ENCODE measurements at regions not wholly inside any gene's neighbourhood (a gene's known extent, or its start where the extent isn't known, plus 50 kb on each side); places are given as distances from the start of the nearest gene placed in this dataset.
A peak's percentile ranks its signal among the peaks of the same experiment; 100 is the strongest.

DNA sequence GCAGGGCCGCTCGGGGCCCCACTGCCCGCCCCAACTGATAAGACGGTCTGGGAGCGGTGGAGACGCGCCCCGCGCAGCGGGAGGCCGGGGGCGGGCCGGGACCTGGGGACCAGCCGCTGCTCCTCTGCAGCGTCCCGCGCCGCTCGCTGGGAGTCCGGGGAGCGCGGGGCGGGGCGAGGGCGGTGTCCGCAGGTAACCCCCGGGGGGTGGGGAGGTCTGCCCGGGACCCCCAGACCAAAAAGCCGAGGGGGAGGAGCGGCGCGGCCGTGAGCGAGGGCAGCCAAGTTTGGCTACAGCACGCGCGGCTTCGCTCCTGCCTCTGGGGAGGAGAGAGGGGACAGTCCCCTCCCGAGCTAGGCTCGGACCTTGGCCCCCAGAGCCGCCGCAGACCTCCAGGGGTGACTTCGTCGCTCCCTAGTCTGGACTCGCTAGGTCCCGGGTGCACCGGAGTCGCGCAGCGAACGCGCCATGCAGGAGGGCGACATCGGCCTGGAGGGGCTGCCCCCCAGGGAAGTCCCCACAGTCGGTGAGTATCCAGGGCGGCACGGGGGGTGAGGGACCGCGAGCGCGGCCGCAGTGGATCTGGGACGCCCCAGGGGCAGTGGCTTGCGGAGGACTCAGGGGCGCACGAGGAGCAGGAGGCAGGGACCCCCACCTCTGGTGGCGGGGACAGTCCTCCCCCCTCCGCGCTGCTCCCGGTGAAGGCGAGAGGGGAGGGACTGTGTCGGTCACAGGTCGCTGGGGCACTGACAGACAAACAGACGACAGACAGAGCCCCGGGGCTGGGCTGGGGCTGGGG, 92.3 kb upstream of the ANO1 start:
- H3K4me1 ChIP-seq (ENCODE audit: control insufficient read depth, insufficient read depth, low read length), result peaks cover 22% of the 10 kb centered on the region
- H3K36me3 ChIP-seq (ENCODE audit: control insufficient read depth, insufficient read depth, low read length), result no peaks in the 10 kb centered on the region
- no peak overlapping the region for H3K4me3 ChIP-seq (ENCODE audit: low read depth, low read length)
- WGBS (ENCODE audit: insufficient coverage), result under 1% methylated on average over 75 of the region's 75 CpGs
- peaks cover 65% of the 10 kb centered on the region for H3K27me3 ChIP-seq (ENCODE audit: control insufficient read depth, insufficient read depth, low read length)
- H3K9me3 ChIP-seq (ENCODE audit: control insufficient read depth, insufficient read depth, low read length), result no peaks in the 10 kb centered on the region
- H3K27ac ChIP-seq (ENCODE audit: low read depth, low read length), result no peak overlapping the region
- DNase-seq (ENCODE audit: low read depth in 4 of 6, low spot score in 6 of 6), result no peak

DNA sequence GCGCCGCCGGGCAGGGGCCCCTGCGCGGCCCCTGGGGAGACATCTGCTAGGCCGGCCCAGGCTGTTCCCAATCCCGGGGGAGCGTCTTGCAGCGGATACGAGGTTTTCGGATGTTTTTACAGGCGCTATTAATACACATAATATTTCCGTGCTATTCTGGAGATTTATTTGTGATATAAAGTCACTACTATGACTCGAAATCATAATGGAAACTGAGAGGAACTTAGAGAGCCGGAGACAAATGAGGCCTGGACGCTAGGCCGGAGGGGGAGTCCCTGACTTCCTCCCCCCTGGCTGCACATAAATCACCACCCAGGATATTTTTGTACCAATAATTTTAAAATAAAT, 91.7 kb upstream of the ANO1 start:
- Histone ChIP-seq H3K36me3 (ENCODE audit: control insufficient read depth, insufficient read depth, low read length) (no peaks in the 10 kb centered on the region), H3K27me3 (ENCODE audit: control insufficient read depth, insufficient read depth, low read length) (peaks cover 63% of the 10 kb centered on the region), H3K4me3 (ENCODE audit: low read depth, low read length) (no peak overlapping the region), H3K9me3 (ENCODE audit: control insufficient read depth, insufficient read depth, low read length) (no peaks in the 10 kb centered on the region), H3K27ac (ENCODE audit: low read depth, low read length) (no peak overlapping the region), H3K4me1 (ENCODE audit: control insufficient read depth, insufficient read depth, low read length) (peaks cover 22% of the 10 kb centered on the region)
- WGBS (ENCODE audit: insufficient coverage), result 15% methylated on average over 6 of the region's 17 CpGs
- DNase-seq (ENCODE audit: low read depth in 4 of 6, low spot score in 6 of 6), result peak in 1 of 6 donors; percentile 33

DNA sequence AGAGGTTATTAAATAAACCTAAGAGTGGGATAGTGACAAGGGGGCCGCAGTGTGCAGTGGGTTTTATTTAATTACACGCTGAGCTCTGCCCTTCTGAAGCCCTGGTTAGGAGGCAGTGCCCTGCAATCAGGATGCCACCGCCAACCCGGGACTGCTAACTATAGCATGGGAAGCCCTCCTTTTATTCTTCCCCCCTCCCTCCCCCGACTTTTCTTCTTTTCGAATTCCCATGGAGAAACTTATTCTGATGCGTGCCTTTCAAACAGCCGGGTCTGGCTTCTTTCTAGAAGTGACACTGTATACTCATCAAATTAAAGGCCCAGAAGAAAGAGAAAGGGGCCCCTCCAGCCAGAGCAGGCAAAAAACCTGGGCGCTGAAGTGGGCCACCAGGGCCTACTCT, 91.3 kb upstream of the ANO1 start:
- Histone ChIP-seq H3K9me3 (ENCODE audit: control insufficient read depth, insufficient read depth, low read length) (no peaks in the 10 kb centered on the region), H3K4me1 (ENCODE audit: control insufficient read depth, insufficient read depth, low read length) (peaks cover 22% of the 10 kb centered on the region), H3K36me3 (ENCODE audit: control insufficient read depth, insufficient read depth, low read length) (no peaks in the 10 kb centered on the region), H3K27ac (ENCODE audit: low read depth, low read length) (no peak overlapping the region), H3K27me3 (ENCODE audit: control insufficient read depth, insufficient read depth, low read length) (peaks cover 62% of the 10 kb centered on the region), H3K4me3 (ENCODE audit: low read depth, low read length) (no peak overlapping the region)
- DNase-seq (ENCODE audit: low read depth in 4 of 6, low spot score in 6 of 6), result no peak
- WGBS (ENCODE audit: insufficient coverage), result 28% methylated on average over 7 of the region's 9 CpGs

DNA sequence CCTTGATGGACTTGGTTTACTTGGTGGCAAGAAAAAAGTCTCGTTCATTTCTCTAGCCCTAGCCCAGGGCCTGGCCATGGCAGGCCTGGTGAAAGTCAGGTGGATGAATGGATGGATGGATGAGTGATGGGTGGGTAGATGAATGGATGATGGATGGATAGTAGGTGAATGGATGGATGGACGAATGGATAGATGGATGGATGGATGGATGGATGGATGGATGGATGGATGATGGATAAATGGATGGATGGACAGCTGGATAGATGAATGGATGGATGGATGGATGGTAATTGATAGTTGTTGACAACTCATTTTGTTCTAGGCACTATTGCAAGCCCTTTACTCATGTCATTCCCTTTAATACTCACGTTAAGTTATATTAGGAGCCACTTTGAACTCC, 86.1 kb upstream of the ANO1 start:
- no peaks in the 10 kb centered on the region for H3K4me1 ChIP-seq (ENCODE audit: control insufficient read depth, insufficient read depth, low read length)
- peaks cover 15% of the 10 kb centered on the region for H3K27me3 ChIP-seq (ENCODE audit: control insufficient read depth, insufficient read depth, low read length)
- 88% methylated on average over 1 of the region's 3 CpGs for WGBS (ENCODE audit: insufficient coverage)
- no peak overlapping the region for H3K27ac ChIP-seq (ENCODE audit: low read depth, low read length)
- H3K36me3 ChIP-seq (ENCODE audit: control insufficient read depth, insufficient read depth, low read length), result no peaks in the 10 kb centered on the region
- no peak overlapping the region for H3K4me3 ChIP-seq (ENCODE audit: low read depth, low read length)
- no peaks in the 10 kb centered on the region for H3K9me3 ChIP-seq (ENCODE audit: control insufficient read depth, insufficient read depth, low read length)
- no peak for DNase-seq (ENCODE audit: low read depth in 4 of 6, low spot score in 6 of 6)

DNA sequence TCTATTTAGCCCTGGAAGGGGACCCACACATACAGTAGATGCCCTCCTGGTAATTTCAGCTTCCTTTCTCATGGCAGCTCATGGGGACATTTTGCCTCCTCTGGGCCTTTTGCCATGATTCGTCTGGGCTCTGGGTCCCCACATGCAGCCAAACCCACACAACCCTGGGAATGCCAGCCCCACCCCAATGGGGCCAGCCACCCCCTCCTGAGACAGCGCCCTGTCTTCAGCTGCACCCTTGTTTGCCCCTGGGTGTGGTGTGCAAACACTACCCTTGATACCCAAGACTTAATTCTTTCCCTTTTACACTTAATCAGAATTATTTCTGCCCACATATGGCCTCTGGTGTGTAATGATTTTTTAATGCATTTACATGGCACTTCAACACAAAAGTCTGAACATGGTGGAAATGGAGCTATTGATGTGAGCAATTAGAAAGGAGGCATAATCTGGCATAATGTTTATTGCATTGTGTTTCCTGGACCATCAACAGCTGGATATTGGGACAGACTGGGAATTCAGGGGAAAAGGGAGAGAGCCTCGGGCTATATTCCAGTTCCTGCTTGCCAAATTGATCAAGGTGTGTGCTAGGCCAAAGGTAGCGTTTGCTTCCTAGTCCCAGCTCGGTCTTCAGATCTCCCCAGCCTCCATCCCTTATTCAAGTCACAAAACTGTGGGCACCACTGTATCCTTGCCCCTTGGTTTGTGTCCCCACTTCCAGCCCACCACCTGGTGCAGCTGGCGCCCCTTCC, 85.0 kb upstream of the ANO1 start:
- Histone ChIP-seq H3K4me1 (ENCODE audit: control insufficient read depth, insufficient read depth, low read length) (no peaks in the 10 kb centered on the region), H3K27me3 (ENCODE audit: control insufficient read depth, insufficient read depth, low read length) (peaks cover 7% of the 10 kb centered on the region), H3K9me3 (ENCODE audit: control insufficient read depth, insufficient read depth, low read length) (no peaks in the 10 kb centered on the region), H3K27ac (ENCODE audit: low read depth, low read length) (no peak overlapping the region), H3K36me3 (ENCODE audit: control insufficient read depth, insufficient read depth, low read length) (no peaks in the 10 kb centered on the region), H3K4me3 (ENCODE audit: low read depth, low read length) (no peak overlapping the region)
- WGBS (ENCODE audit: insufficient coverage), result 71% methylated on average over 5 of the region's 6 CpGs
- peak in 2 of 6 donors; percentile 12 to 74 for DNase-seq (ENCODE audit: low read depth in 4 of 6, low spot score in 6 of 6)

DNA sequence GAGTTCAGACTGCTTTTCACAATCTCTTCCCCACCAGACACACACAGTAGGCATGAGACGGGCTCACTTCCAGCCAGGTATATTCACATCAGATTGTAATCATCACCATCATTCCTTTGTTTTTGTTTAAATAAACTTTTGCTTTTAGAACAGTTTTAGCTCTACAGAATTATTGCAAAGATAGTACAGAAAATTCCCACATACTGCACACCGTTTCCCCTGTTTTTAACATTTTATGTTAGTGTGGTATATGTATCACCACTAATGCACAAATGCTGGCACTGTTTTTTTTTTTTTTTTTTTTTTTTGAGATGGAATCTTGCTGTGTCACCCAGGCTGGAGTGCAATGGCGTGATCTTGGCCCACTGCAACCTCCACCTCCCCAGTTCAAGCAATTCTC, 83.3 kb upstream of the ANO1 start:
- Histone ChIP-seq H3K4me1 (ENCODE audit: control insufficient read depth, insufficient read depth, low read length) (no peaks in the 10 kb centered on the region), H3K27me3 (ENCODE audit: control insufficient read depth, insufficient read depth, low read length) (no peaks in the 10 kb centered on the region)

DNA sequence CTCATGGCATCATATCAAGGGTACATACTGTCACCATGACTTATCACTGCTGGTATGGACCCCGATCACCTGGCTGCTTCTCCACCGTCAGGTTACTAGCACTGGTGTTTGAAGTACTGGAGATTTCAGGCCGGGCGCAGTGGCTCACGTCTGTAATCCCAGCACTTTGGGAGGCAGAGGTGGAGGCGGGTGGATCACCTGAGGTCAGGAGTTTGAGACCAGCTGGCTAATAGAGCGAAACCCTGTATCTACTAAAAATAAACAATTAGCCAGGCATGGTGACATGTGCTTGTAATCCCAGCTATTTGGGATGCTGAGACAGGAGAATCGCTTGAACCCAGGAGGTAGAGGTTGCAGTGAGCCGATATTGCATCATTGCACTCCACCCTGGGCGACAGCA, 82.4 kb upstream of the ANO1 start:
- H3K36me3 ChIP-seq (ENCODE audit: control insufficient read depth, insufficient read depth, low read length), result no peaks in the 10 kb centered on the region
- H3K27ac ChIP-seq (ENCODE audit: low read depth, low read length), result no peak overlapping the region
- no peaks in the 10 kb centered on the region for H3K27me3 ChIP-seq (ENCODE audit: control insufficient read depth, insufficient read depth, low read length)
- no peak for DNase-seq (ENCODE audit: low read depth in 4 of 6, low spot score in 6 of 6)
- H3K9me3 ChIP-seq (ENCODE audit: control insufficient read depth, insufficient read depth, low read length), result no peaks in the 10 kb centered on the region
- no peak overlapping the region for H3K4me3 ChIP-seq (ENCODE audit: low read depth, low read length)
- no peaks in the 10 kb centered on the region for H3K4me1 ChIP-seq (ENCODE audit: control insufficient read depth, insufficient read depth, low read length)
- 90% methylated on average over 2 of the region's 10 CpGs for WGBS (ENCODE audit: insufficient coverage)

More for the DNA sequence above, 83.3 kb upstream of the ANO1 start:
- Histone ChIP-seq H3K27ac (ENCODE audit: low read depth, low read length) (no peak overlapping the region), H3K36me3 (ENCODE audit: control insufficient read depth, insufficient read depth, low read length) (no peaks in the 10 kb centered on the region), H3K4me3 (ENCODE audit: low read depth, low read length) (no peak overlapping the region), H3K9me3 (ENCODE audit: control insufficient read depth, insufficient read depth, low read length) (no peaks in the 10 kb centered on the region)
- DNase-seq (ENCODE audit: low read depth in 4 of 6, low spot score in 6 of 6), result no peak
- WGBS (ENCODE audit: insufficient coverage), result no CpG with 5 or more reads among the region's 3 CpGs

DNA sequence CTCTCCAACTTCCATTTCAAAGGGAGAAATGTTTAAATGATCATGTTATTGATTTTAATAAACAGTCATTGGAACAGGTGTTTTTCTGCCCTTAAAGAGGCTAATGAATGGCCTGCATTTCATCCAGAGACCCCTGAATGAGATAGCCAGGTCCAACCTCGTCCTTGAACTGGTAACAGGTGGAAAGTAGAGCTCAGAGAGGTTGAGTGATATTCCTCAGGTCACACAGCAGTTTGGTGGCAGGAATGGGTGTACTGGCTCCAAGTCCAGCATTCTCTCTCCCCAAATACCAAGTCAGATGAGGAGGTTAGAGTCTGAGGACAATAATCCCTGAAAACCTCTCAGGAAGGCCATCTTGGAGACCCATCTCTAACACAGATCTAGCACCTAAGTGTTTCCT, 81.7 kb upstream of the ANO1 start:
- H3K4me1 ChIP-seq (ENCODE audit: control insufficient read depth, insufficient read depth, low read length), result no peaks in the 10 kb centered on the region
- H3K9me3 ChIP-seq (ENCODE audit: control insufficient read depth, insufficient read depth, low read length), result no peaks in the 10 kb centered on the region
- no CpG with 5 or more reads among the region's 1 CpG for WGBS (ENCODE audit: insufficient coverage)
- no peaks in the 10 kb centered on the region for H3K36me3 ChIP-seq (ENCODE audit: control insufficient read depth, insufficient read depth, low read length)
- DNase-seq (ENCODE audit: low read depth in 4 of 6, low spot score in 6 of 6), result no peak
- H3K27ac ChIP-seq (ENCODE audit: low read depth, low read length), result no peak overlapping the region
- no peak overlapping the region for H3K4me3 ChIP-seq (ENCODE audit: low read depth, low read length)
- H3K27me3 ChIP-seq (ENCODE audit: control insufficient read depth, insufficient read depth, low read length), result no peaks in the 10 kb centered on the region

DNA sequence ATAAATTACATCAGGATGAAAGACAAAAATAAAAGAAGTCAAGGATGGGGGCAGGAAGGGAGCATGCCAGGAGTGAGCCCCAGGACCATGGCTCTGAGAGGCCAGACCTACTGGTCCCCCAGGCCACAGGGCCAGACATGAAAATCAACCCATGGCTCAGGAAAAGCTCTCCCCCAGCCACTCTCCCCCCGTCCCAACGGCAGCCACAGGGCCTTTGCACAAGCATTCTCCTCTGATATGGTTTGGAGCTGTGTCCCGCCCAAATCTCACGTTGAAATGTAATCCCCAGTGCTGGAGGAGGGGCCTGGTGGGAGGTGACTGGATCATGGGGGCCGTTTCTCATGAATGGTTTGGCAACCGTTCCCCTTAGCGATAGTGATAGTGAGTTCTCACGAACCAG, 80.8 kb upstream of the ANO1 start:
- Histone ChIP-seq H3K27me3 (ENCODE audit: control insufficient read depth, insufficient read depth, low read length) (no peaks in the 10 kb centered on the region), H3K27ac (ENCODE audit: low read depth, low read length) (no peak overlapping the region), H3K4me1 (ENCODE audit: control insufficient read depth, insufficient read depth, low read length) (no peaks in the 10 kb centered on the region), H3K9me3 (ENCODE audit: control insufficient read depth, insufficient read depth, low read length) (no peaks in the 10 kb centered on the region), H3K4me3 (ENCODE audit: low read depth, low read length) (no peak overlapping the region), H3K36me3 (ENCODE audit: control insufficient read depth, insufficient read depth, low read length) (no peaks in the 10 kb centered on the region)
- no peak for DNase-seq (ENCODE audit: low read depth in 4 of 6, low spot score in 6 of 6)
- 53% methylated on average over 3 of the region's 8 CpGs for WGBS (ENCODE audit: insufficient coverage)

DNA sequence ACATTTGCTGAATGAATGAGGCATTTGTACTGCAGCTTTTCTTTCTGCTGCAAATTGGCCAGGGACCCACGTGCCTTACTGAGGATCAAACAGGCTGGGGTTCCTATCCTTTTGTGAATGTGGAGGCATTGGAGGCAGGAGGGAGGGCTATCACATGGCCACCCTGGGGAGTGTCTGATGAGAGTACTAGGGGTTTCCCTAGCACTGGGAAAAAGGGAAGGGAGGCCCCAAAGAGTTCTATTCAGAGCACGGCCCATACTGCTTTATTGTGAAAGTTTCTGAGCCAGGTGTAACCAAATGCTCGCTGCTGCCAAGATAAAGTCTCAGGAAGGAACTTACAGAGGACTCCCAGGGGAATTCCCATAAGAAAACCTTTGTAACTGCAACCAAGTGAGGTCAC, 78.4 kb upstream of the ANO1 start:
- H3K9me3 ChIP-seq (ENCODE audit: control insufficient read depth, insufficient read depth, low read length), result no peaks in the 10 kb centered on the region
- H3K36me3 ChIP-seq (ENCODE audit: control insufficient read depth, insufficient read depth, low read length), result no peaks in the 10 kb centered on the region
- no peak overlapping the region for H3K4me3 ChIP-seq (ENCODE audit: low read depth, low read length)
- no peaks in the 10 kb centered on the region for H3K27me3 ChIP-seq (ENCODE audit: control insufficient read depth, insufficient read depth, low read length)
- DNase-seq (ENCODE audit: low read depth in 4 of 6, low spot score in 6 of 6), result no peak
- WGBS (ENCODE audit: insufficient coverage), result 33% methylated on average over 3 of the region's 3 CpGs
- H3K27ac ChIP-seq (ENCODE audit: low read depth, low read length), result no peak overlapping the region
- no peaks in the 10 kb centered on the region for H3K4me1 ChIP-seq (ENCODE audit: control insufficient read depth, insufficient read depth, low read length)

Data from spinal cord (tissue), 9 donors.